ENCODE measurements at regions not wholly inside any gene's neighbourhood (a gene's known extent, or its start where the extent isn't known, plus 50 kb on each side); places are given as distances from the start of the nearest gene placed in this dataset.

DNA sequence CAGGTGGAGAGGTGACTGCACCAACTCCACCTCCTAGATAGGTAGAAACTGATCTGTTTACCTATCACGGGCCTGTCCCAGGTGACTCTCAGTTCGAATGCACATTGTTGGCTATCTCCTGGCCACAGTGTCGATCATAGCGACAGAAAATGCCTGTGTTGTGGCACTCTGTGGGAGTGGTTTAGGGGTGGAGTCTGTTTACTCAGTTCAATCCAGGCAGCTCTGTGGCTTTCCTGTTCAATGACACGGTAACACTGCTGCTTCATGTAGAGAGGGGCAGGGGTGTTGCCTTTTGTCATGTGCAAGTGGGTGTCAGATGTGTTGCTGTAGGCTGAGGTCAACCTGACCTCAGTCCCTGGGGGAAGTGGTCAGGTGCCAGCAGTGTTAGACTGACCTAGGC, 1602.4 kb downstream of the TECRL start:
- no peaks in the 10 kb centered on the region for H3K4me1 Mint-ChIP-seq (ENCODE audit: low read depth)
- no peak overlapping the region for H3K4me3 Mint-ChIP-seq
- peaks cover 17% of the 10 kb centered on the region for H3K9me3 Mint-ChIP-seq (ENCODE audit: low read depth)
- no peaks in the 10 kb centered on the region for H3K36me3 Mint-ChIP-seq
- no peak overlapping the region for H3K27ac Mint-ChIP-seq
- H3K27me3 Mint-ChIP-seq, result no peaks in the 10 kb centered on the region

DNA sequence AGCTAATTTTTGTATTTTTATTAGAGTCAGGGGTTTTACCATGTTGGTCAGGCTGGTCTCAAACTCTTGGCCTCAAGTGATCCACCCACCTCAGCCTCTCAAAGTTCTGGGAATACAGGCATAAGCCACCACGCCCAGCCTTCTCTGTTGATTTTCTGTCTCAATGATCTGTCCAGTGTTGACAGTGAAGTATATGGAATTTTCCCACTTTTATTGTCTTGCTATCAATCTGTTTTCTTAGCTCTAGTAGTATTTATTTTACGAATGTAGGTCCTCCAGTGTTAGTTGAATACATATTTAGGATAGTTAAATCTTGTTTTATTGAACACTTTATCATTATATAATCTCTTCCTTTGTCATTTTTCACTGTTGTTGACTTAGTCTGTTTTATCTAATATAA, 1603.9 kb downstream of the ADGRL3 start:
- Mint-ChIP-seq H3K36me3 (no peaks in the 10 kb centered on the region), H3K27me3 (no peaks in the 10 kb centered on the region), H3K27ac (no peak overlapping the region), H3K4me3 (no peak overlapping the region), H3K9me3 (ENCODE audit: low read depth) (peaks cover 22% of the 10 kb centered on the region), H3K4me1 (ENCODE audit: low read depth) (no peaks in the 10 kb centered on the region)

DNA sequence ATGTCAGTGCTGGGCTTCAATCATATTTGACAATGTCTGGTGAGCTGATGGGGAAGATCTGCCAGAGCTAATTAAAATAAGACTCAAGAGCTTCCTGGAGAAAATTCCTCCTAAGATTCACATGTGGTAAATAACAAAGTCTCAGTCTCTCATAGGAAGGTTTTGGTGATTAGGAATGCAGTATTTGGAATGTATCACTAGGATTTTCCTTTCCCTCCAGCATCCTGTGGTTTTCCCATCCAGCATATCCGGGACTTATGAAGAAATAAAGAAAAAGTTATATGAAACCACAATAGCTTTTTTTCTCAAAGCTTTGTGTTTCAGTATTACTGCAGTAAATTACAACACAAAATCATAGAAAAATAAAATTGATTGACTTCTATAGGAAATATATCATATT, 1597.1 kb downstream of the ADGRL3 start:
- peaks cover 9% of the 10 kb centered on the region for H3K9me3 Mint-ChIP-seq (ENCODE audit: low read depth)
- no peaks in the 10 kb centered on the region for H3K36me3 Mint-ChIP-seq
- H3K4me3 Mint-ChIP-seq, result no peak overlapping the region
- H3K27me3 Mint-ChIP-seq, result no peaks in the 10 kb centered on the region
- H3K27ac Mint-ChIP-seq, result no peak overlapping the region
- H3K4me1 Mint-ChIP-seq (ENCODE audit: low read depth), result no peaks in the 10 kb centered on the region

DNA sequence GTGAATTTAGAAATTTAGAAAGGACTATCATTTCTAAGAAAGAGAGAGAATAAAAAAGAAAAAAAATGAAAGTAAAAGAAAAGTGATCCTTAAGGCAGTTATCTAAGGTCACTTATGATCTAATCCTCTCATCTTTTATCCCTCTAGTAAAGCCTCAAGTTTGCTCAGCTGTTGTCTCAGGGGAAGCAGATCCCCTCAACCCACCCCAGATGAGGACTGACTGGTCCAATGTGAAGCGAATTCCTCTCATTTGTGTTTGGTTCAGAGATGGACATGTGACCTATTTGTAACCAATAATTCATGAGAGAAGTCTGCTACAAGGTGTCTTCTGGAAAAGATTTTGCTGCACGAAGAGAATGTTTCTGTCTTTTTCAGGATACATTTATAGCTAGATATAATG, 1591.3 kb downstream of the ADGRL3 start:
- peaks cover 5% of the 10 kb centered on the region for H3K9me3 Mint-ChIP-seq (ENCODE audit: low read depth)
- no peaks in the 10 kb centered on the region for H3K36me3 Mint-ChIP-seq
- no peaks in the 10 kb centered on the region for H3K4me1 Mint-ChIP-seq (ENCODE audit: low read depth)
- no peak overlapping the region for H3K27ac Mint-ChIP-seq
- H3K27me3 Mint-ChIP-seq, result no peaks in the 10 kb centered on the region
- no peak overlapping the region for H3K4me3 Mint-ChIP-seq

DNA sequence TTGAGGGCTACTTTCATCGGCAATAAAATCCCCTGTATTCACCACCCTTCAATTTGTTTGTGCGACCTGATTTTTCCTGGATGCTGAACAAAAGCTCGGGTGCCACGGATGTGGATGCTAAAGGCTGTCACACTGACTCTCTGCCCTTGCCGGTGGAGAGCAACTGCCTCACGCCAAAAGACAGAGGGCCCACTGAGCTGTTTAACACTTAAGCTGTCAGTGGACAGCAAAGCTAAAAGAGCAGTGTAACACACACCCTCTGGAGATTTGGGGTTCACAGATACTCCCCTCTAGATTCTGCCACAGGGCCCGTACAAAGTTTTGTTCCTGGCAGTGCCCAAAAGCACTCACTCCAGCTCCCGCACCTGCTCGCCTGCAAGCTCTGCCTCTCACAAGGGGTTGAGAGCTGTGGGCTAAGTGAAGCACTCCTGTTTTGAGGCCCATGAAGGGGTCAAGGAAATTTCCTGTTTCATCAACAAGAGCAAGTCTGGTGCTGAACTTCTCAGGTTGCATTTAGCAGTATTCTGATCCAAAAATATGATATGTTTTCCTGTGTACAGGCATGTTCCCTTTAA, 1571.9 kb downstream of the ADGRL3 start:
- Mint-ChIP-seq H3K27ac (no peak overlapping the region), H3K36me3 (no peaks in the 10 kb centered on the region), H3K9me3 (ENCODE audit: low read depth) (peaks cover 13% of the 10 kb centered on the region), H3K4me3 (no peak overlapping the region), H3K4me1 (ENCODE audit: low read depth) (no peaks in the 10 kb centered on the region), H3K27me3 (no peaks in the 10 kb centered on the region)

DNA sequence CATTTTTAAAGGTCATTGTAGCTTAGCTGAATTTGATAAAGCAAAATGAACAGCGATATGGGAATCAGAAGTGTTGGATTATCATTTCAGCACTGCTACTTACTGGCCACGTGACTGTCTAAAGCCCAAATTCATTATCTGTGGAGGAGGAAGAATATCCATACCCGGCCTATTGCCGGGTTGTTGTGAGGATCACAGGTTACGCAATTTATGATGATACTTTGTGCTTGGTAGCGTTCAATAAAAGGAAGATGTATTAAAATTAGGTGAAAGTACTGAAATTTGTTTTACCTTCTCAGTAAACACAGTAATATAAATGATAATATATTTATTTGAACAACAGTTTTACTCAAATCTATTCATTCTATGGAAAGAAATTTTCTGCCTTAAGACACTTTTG, 1540.2 kb downstream of the ADGRL3 start:
- Mint-ChIP-seq H3K4me3 (no peak overlapping the region), H3K9me3 (ENCODE audit: low read depth) (peaks cover 9% of the 10 kb centered on the region), H3K27ac (no peak overlapping the region), H3K36me3 (no peaks in the 10 kb centered on the region), H3K27me3 (no peaks in the 10 kb centered on the region), H3K4me1 (ENCODE audit: low read depth) (no peaks in the 10 kb centered on the region)

DNA sequence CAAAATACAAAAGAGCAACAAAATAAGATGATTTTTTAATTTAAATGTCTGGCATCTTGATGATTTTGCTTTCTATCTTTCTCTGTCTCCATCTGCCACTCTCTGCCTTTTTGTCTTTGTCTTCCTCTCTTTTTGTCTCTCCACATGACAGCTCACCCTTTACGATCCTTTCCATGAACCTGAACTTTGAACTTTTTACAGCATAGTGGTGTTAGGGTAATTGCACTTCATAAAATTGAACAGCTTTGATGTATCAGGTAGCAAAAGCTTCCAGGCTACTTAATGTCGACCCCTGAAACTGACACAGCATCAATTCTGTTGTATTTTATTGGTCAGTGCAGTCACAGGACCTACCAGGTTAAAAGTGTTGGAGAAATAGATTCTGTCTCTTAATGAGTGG, 1517.0 kb downstream of the ADGRL3 start:
- Mint-ChIP-seq H3K36me3 (no peaks in the 10 kb centered on the region), H3K4me3 (no peak overlapping the region), H3K4me1 (ENCODE audit: low read depth) (no peaks in the 10 kb centered on the region), H3K9me3 (ENCODE audit: low read depth) (peaks cover 12% of the 10 kb centered on the region), H3K27me3 (no peaks in the 10 kb centered on the region), H3K27ac (no peak overlapping the region)

DNA sequence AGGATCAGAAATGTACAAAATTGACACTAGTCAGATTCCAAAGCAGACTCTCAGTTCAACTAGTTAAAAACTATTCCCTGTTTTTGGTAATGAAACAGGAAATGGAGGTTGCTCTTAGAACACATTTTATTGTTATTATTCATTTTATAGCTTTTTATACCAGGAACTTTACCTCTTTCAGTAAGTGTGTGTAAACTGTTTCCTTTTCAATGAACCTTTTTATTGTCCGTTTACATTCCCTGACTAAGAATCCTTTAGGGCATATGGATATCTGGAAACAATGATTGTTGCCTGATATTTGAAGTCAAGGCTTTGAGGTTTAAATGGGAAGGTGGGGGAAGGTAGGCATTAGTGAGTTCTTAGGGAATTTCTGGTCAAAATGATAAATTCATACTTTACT, 1511.4 kb downstream of the ADGRL3 start:
- Mint-ChIP-seq H3K36me3 (no peaks in the 10 kb centered on the region), H3K4me1 (ENCODE audit: low read depth) (no peaks in the 10 kb centered on the region), H3K27ac (no peak overlapping the region), H3K4me3 (no peak overlapping the region), H3K27me3 (no peaks in the 10 kb centered on the region), H3K9me3 (ENCODE audit: low read depth) (peaks cover 11% of the 10 kb centered on the region)

DNA sequence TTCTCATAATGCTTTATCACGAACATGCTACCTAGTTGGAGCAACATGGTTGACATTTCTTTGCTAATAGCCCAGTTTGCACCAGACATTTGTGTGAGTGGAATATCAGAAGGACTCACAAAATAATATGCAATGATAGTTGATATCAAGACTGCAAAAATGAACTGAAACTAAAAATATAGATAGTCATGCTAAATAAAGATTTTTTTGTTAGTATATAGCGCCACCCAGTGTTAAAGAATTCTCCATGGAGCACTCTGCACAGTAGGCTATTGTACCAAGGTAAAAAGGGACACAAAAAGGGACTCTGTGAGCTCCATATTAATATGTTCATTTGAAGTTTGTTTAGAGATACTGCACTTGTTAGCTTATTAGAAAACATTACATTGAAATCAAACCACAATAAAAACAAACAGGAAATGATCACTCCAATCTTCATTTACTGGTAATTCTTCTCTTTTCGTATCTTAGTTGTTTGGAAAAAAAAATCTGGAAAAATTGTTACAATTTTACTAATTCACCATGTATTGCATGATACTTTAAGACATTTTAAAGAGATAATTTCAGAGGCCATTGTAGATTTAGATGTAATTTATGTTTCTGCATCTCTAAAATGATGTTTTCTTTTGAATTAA, 1509.6 kb downstream of the ADGRL3 start:
- H3K27ac Mint-ChIP-seq, result no peak overlapping the region
- H3K9me3 Mint-ChIP-seq (ENCODE audit: low read depth), result peaks cover 3% of the 10 kb centered on the region
- H3K27me3 Mint-ChIP-seq, result no peaks in the 10 kb centered on the region
- no peaks in the 10 kb centered on the region for H3K36me3 Mint-ChIP-seq
- no peaks in the 10 kb centered on the region for H3K4me1 Mint-ChIP-seq (ENCODE audit: low read depth)
- H3K4me3 Mint-ChIP-seq, result no peak overlapping the region

DNA sequence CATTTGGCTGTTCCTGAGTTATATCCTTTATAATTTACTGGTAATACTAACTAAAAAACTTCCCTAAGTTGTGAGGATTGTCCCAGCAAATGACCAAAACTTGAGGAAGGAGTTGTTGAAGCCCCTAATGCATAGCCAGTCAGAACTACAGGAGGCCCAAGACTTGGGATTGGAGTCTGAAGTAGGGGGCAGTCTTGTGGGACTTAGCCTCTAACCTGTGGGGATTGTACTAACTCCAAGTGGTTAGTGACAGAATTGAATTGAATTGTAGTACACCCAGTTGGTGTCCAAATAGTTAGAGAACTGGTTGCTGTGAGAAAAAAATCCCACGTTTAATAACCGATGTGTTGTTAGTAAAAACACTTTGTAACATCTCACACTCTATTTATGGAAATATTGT, 1506.3 kb downstream of the ADGRL3 start:
- Mint-ChIP-seq H3K36me3 (no peaks in the 10 kb centered on the region), H3K4me3 (no peak overlapping the region), H3K4me1 (ENCODE audit: low read depth) (no peaks in the 10 kb centered on the region), H3K27me3 (no peaks in the 10 kb centered on the region), H3K27ac (no peak overlapping the region), H3K9me3 (ENCODE audit: low read depth) (peaks cover 3% of the 10 kb centered on the region)

DNA sequence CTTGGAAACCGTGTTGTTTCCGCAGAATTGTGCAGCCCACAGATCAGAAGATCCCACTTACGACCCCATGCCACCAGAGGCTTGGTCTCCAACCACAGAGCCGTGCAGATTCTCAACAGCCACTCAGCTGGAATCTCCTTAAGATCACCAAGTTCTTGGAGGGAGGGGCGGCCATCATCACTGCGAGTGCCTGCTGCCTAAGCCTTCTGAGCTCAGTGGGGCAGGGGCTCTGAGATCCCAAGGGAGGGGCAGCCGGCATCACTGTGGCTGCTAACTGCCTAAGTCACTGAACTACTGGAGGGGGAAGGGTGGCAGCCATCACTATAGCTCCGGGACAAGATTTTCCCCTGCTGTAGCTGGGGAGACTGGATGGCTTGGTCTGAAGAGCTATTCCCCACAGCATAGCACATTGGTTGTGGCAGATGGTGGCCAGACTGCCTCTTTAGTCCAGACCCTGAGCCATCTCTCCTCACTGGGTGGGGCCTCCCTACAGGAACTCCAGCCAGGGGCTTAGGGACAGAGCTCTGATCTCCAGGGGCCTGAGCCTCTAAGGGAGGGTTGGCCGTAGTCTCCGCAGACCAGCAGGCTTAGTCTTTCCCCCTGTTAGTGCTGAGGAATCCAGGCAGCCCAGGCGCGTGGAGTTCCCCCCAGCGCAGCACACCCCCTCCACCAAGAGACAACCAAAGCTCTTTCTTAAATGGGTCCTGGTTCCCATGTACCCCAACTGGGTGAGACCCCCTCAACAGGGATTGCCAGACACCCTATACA, 1483.9 kb downstream of the ADGRL3 start:
- Mint-ChIP-seq H3K4me3 (no peak overlapping the region), H3K4me1 (ENCODE audit: low read depth) (no peaks in the 10 kb centered on the region), H3K27ac (no peak overlapping the region), H3K36me3 (no peaks in the 10 kb centered on the region), H3K9me3 (ENCODE audit: low read depth) (peaks cover 8% of the 10 kb centered on the region), H3K27me3 (no peaks in the 10 kb centered on the region)

DNA sequence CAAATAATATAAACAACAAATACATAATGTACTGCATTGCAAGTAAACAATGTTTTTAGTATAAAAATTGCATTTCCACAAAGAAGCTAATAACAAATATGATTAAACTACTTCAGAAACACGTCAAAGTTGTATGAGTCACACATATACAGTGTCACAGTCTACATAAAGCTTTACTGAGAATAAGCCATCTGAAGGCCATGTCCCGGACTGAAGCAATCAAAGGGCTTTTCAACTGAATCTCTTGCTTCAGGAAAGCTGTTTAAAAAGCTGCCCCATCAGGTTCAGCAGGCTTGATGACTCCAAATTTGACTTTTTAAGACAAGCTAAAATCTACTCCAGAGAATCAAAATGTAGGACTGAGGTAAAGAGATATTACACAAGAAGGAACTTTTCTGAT, 1476.8 kb downstream of the ADGRL3 start:
- H3K36me3 Mint-ChIP-seq, result no peaks in the 10 kb centered on the region
- no peaks in the 10 kb centered on the region for H3K27me3 Mint-ChIP-seq
- no peak overlapping the region for H3K27ac Mint-ChIP-seq
- H3K4me3 Mint-ChIP-seq, result no peak overlapping the region
- H3K9me3 Mint-ChIP-seq (ENCODE audit: low read depth), result peaks cover 4% of the 10 kb centered on the region
- H3K4me1 Mint-ChIP-seq (ENCODE audit: low read depth), result no peaks in the 10 kb centered on the region

DNA sequence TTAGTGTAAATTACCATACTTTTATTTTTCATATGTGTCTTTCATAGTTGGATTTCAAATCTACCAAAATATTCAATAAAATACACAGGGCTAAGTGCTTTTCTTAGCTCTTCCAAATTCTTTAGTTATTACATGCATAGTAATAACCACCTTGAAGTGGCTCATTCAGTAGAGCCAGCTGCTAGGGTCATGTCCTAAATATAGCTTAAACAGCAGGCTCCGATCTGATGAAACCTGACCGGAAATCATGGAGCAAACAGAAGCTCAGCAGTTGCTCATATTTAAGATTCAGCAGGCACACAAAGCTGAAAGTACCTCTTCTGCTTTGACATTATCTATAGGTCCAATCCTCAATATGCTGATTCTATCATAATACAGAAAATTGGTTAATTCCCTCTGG, 1470.4 kb downstream of the ADGRL3 start:
- Mint-ChIP-seq H3K36me3 (no peaks in the 10 kb centered on the region), H3K27me3 (no peaks in the 10 kb centered on the region), H3K9me3 (ENCODE audit: low read depth) (no peaks in the 10 kb centered on the region), H3K4me1 (ENCODE audit: low read depth) (no peaks in the 10 kb centered on the region), H3K27ac (no peak overlapping the region), H3K4me3 (no peak overlapping the region)

DNA sequence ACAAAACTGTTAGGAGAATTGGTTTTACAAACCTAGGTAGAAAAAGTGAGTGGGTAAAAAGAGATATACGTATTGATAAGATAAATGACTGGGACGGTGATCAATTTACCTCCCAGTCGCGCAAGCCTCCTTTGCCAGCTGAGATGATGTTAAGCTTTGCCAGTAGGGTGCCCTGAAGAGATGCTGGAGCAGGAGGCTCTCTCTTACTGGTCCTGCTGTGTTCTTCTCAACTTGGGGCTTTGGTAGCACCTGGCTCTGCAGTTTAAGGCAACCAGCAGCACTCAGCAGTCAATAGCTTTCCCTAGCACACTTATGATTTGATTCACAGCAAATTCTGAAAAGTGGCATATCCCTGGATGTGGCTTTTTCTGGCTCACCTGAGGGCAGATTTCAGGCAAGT, 1461.7 kb downstream of the ADGRL3 start:
- Mint-ChIP-seq H3K36me3 (no peaks in the 10 kb centered on the region), H3K9me3 (ENCODE audit: low read depth) (peaks cover 6% of the 10 kb centered on the region), H3K27ac (no peak overlapping the region), H3K4me1 (ENCODE audit: low read depth) (no peaks in the 10 kb centered on the region), H3K4me3 (no peak overlapping the region), H3K27me3 (no peaks in the 10 kb centered on the region)

DNA sequence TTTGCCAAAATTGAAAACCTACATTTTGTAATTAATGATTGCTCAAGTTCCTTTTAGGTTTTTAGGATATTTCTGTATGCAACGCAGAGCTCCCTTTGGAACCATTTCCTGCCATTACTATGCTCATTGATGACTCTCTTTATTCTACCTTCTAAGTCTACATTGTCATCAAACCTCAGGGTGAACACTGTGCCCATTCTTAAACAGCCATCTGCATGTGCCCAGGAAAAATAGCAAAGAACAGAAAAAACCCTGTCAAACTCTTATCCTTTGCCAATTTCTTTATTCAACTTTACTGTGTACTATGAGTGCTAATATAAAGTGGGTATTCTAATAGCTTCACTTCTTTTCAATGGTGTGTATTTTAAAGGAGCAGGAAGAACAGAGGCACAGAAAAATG, 1455.9 kb downstream of the ADGRL3 start:
- Mint-ChIP-seq H3K9me3 (ENCODE audit: low read depth) (peaks cover 8% of the 10 kb centered on the region), H3K4me1 (ENCODE audit: low read depth) (no peaks in the 10 kb centered on the region), H3K4me3 (no peak overlapping the region), H3K27ac (no peak overlapping the region), H3K36me3 (no peaks in the 10 kb centered on the region), H3K27me3 (no peaks in the 10 kb centered on the region)

DNA sequence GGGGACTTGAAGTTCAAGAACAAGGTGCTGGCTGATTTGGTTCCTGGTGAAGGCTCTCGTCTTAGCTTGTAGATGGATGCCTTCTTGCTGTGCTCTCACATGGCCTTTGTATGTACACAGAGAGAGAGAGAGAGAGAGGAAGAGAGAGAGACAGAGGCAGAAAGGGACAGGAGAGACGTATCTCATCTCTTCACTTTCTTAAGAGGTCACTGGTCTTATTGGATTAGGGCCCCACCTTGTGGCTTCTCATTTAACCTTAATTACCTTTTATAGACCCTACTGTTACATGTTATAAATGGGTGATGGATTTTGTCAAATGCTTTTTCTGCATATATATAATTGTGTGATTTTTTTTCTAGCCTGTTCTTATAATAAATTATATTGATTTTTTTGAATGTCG, 1444.2 kb downstream of the ADGRL3 start:
- H3K27ac Mint-ChIP-seq, result no peak overlapping the region
- H3K9me3 Mint-ChIP-seq (ENCODE audit: low read depth), result peaks cover 19% of the 10 kb centered on the region
- no peaks in the 10 kb centered on the region for H3K4me1 Mint-ChIP-seq (ENCODE audit: low read depth)
- H3K27me3 Mint-ChIP-seq, result no peaks in the 10 kb centered on the region
- H3K4me3 Mint-ChIP-seq, result no peak overlapping the region
- H3K36me3 Mint-ChIP-seq, result no peaks in the 10 kb centered on the region

All from activated naive CD8-positive, alpha-beta T cell (primary cell).